MM.1S (cell line): ENCODE measurements at regions not wholly inside any gene's neighbourhood (a gene's known extent, or its start where the extent isn't known, plus 50 kb on each side); places are given as distances from the start of the nearest gene placed in this dataset.

ENCODE experiments used
- CTCF ChIP-seq: fragments of 300-600 bp; sonication (generic); IDR thresholded peaks from 2 replicates; pipeline ENCODE4 v1.5.1; 2016; ENCODE audit warnings: antibody characterized with exemption, low read length, mixed read lengths
- EZH2 ChIP-seq: fragments of 300-600 bp; sonication (generic); optimal IDR thresholded peaks from 2 replicates; pipeline ENCODE3; 2017; ENCODE audit warnings: low read depth, mild to moderate bottlenecking, antibody characterized with exemption, low read length, mixed read lengths
- EZH2phosphoT487 ChIP-seq: fragments of 300-600 bp; sonication (generic); IDR thresholded peaks from 2 replicates; pipeline ENCODE4 v1.6.1; 2018; ENCODE audit warnings: antibody characterized with exemption, low read length

- TF ChIP-seq CTCF (no peak), EZH2 (no peak), EZH2phosphoT487 (no peak)
Measured at GRCh38 chr11:79686703-79687419, 246.0 kb upstream of the TENM4 start.
